ENCODE measurements at regions not wholly inside any gene's neighbourhood (a gene's known extent, or its start where the extent isn't known, plus 50 kb on each side); places are given as distances from the start of the nearest gene placed in this dataset.
"Not testable (repeated sequence)": the region's sequence is repeated elsewhere in the genome, so short reads cannot be mapped to it uniquely, and the experiment has no call there.

- no peaks in the 10 kb centered on the region for H3K4me1 Mint-ChIP-seq (ENCODE audit: low read depth in 2 of 2)
- H3K27me3 Mint-ChIP-seq: peaks cover 18 to 38% of the 10 kb centered on the region in 2 donors
- no peak overlapping the region for H3K27ac Mint-ChIP-seq
- DNase-seq (ENCODE audit: low spot score) (no peak), ATAC-seq (no peak)
- no peak overlapping the region for H3K4me3 Mint-ChIP-seq
- H3K9me3 Mint-ChIP-seq: no peaks in the 10 kb centered on the region
- H3K36me3 Mint-ChIP-seq: no peaks in the 10 kb centered on the region
Observed at GRCh38 chr6:6474170-6474920, 114.2 kb upstream of the LY86 start.

- no peaks in the 10 kb centered on the region for H3K4me1 Mint-ChIP-seq (ENCODE audit: low read depth in 2 of 2)
- no peak for ATAC-seq
- H3K36me3 Mint-ChIP-seq: no peaks in the 10 kb centered on the region
- no peaks in the 10 kb centered on the region for H3K9me3 Mint-ChIP-seq
- DNase-seq (ENCODE audit: low spot score): no peak
- H3K27ac Mint-ChIP-seq: no peak overlapping the region
- H3K27me3 Mint-ChIP-seq: peaks cover 38 to 69% of the 10 kb centered on the region in 2 donors
- no peak overlapping the region for H3K4me3 Mint-ChIP-seq
Observed at GRCh38 chr6:6479785-6480184, 108.7 kb upstream of the LY86 start.

- no peaks in the 10 kb centered on the region for H3K9me3 Mint-ChIP-seq
- ATAC-seq: no peak
- H3K27me3 Mint-ChIP-seq: peaks cover 38 to 67% of the 10 kb centered on the region in 2 donors
- no peaks in the 10 kb centered on the region for H3K4me1 Mint-ChIP-seq (ENCODE audit: low read depth in 2 of 2)
- no peak overlapping the region for H3K4me3 Mint-ChIP-seq
- no peak for DNase-seq (ENCODE audit: low spot score)
- H3K36me3 Mint-ChIP-seq: no peaks in the 10 kb centered on the region
- no peak overlapping the region for H3K27ac Mint-ChIP-seq
Observed at GRCh38 chr6:6482256-6482655, 106.3 kb upstream of the LY86 start.

GRCh38 chr6:6483168-6483567, 105.4 kb upstream of the LY86 start:
- Mint-ChIP-seq H3K27me3 (peaks cover 35 to 58% of the 10 kb centered on the region in 2 donors), H3K36me3 (no peaks in the 10 kb centered on the region), H3K9me3 (no peaks in the 10 kb centered on the region), H3K4me1 (ENCODE audit: low read depth in 2 of 2) (no peaks in the 10 kb centered on the region), H3K4me3 (no peak overlapping the region), H3K27ac (no peak overlapping the region)
- DNase-seq (ENCODE audit: low spot score): no peak
- ATAC-seq: no peak

GRCh38 chr6:6483733-6484132, 104.8 kb upstream of the LY86 start:
- no peak overlapping the region for H3K27ac Mint-ChIP-seq
- H3K27me3 Mint-ChIP-seq: peaks cover 32 to 52% of the 10 kb centered on the region in 2 donors
- no peaks in the 10 kb centered on the region for H3K36me3 Mint-ChIP-seq
- no peaks in the 10 kb centered on the region for H3K4me1 Mint-ChIP-seq (ENCODE audit: low read depth in 2 of 2)
- no peak for ATAC-seq
- H3K9me3 Mint-ChIP-seq: no peaks in the 10 kb centered on the region
- no peak overlapping the region for H3K4me3 Mint-ChIP-seq
- no peak for DNase-seq (ENCODE audit: low spot score)

GRCh38 chr6:6484681-6485080, 103.8 kb upstream of the LY86 start:
- no peaks in the 10 kb centered on the region for H3K36me3 Mint-ChIP-seq
- ATAC-seq: no peak
- no peak overlapping the region for H3K27ac Mint-ChIP-seq
- peaks cover 27 to 45% of the 10 kb centered on the region in 2 donors for H3K27me3 Mint-ChIP-seq
- H3K4me3 Mint-ChIP-seq: no peak overlapping the region
- no peak for DNase-seq (ENCODE audit: low spot score)
- no peaks in the 10 kb centered on the region for H3K4me1 Mint-ChIP-seq (ENCODE audit: low read depth in 2 of 2)
- H3K9me3 Mint-ChIP-seq: no peaks in the 10 kb centered on the region

GRCh38 chr6:6486595-6486994, 101.9 kb upstream of the LY86 start:
- Mint-ChIP-seq H3K36me3 (no peaks in the 10 kb centered on the region), H3K4me1 (ENCODE audit: low read depth in 2 of 2) (no peaks in the 10 kb centered on the region), H3K27ac (no peak overlapping the region), H3K9me3 (no peaks in the 10 kb centered on the region), H3K4me3 (no peak overlapping the region), H3K27me3 (peaks cover 16 to 30% of the 10 kb centered on the region in 2 donors)
- DNase-seq (ENCODE audit: low spot score): no peak
- no peak for ATAC-seq

GRCh38 chr6:6491761-6492160, 96.8 kb upstream of the LY86 start:
- no peak overlapping the region for H3K4me3 Mint-ChIP-seq
- H3K9me3 Mint-ChIP-seq: no peaks in the 10 kb centered on the region
- peaks cover 11 to 13% of the 10 kb centered on the region in 2 donors for H3K4me1 Mint-ChIP-seq (ENCODE audit: low read depth in 2 of 2)
- H3K36me3 Mint-ChIP-seq: no peaks in the 10 kb centered on the region
- no peak for DNase-seq (ENCODE audit: low spot score)
- no peak for ATAC-seq
- H3K27me3 Mint-ChIP-seq: peaks cover 0 to 6% of the 10 kb centered on the region in 2 donors
- no peak overlapping the region for H3K27ac Mint-ChIP-seq

- DNase-seq (ENCODE audit: low spot score): no peak
- no peak for ATAC-seq
- H3K9me3 Mint-ChIP-seq: no peaks in the 10 kb centered on the region
- no peaks in the 10 kb centered on the region for H3K36me3 Mint-ChIP-seq
- peaks cover 0 to 6% of the 10 kb centered on the region in 2 donors for H3K27me3 Mint-ChIP-seq
- H3K4me1 Mint-ChIP-seq (ENCODE audit: low read depth in 2 of 2): peaks cover 11 to 13% of the 10 kb centered on the region in 2 donors
- no peak overlapping the region for H3K4me3 Mint-ChIP-seq
- H3K27ac Mint-ChIP-seq: no peak overlapping the region
Observed at GRCh38 chr6:6492675-6493074, 95.8 kb upstream of the LY86 start.

GRCh38 chr6:6494139-6494538, 94.4 kb upstream of the LY86 start:
- H3K9me3 Mint-ChIP-seq; H3K36me3 Mint-ChIP-seq; H3K27me3 Mint-ChIP-seq; H3K4me3 Mint-ChIP-seq; DNase-seq (ENCODE audit: low spot score); ATAC-seq: not testable (repeated sequence)
- Mint-ChIP-seq H3K4me1 (ENCODE audit: low read depth in 2 of 2) (peaks cover 11 to 13% of the 10 kb centered on the region in 2 donors), H3K27ac (peak overlapping the region in 1 of 2 donors; percentile 22)

- Mint-ChIP-seq H3K9me3 (no peaks in the 10 kb centered on the region), H3K4me3 (peak overlapping the region; percentile 11), H3K36me3 (no peaks in the 10 kb centered on the region), H3K27ac (peak overlapping the region in 1 of 2 donors; percentile 22), H3K27me3 (peaks cover 8 to 10% of the 10 kb centered on the region in 2 donors), H3K4me1 (ENCODE audit: low read depth in 2 of 2) (peaks cover 11 to 13% of the 10 kb centered on the region in 2 donors)
- ATAC-seq: peak in 1 of 2 donors; percentile 48
- no peak for DNase-seq (ENCODE audit: low spot score)
Observed at GRCh38 chr6:6494677-6495076, 93.8 kb upstream of the LY86 start.

GRCh38 chr6:6495851-6496250, 92.7 kb upstream of the LY86 start:
- peaks cover 11 to 17% of the 10 kb centered on the region in 2 donors for H3K27me3 Mint-ChIP-seq

GRCh38 chr6:6497541-6497940, 91.0 kb upstream of the LY86 start:
- H3K9me3 Mint-ChIP-seq: no peaks in the 10 kb centered on the region
- ATAC-seq (no peak), DNase-seq (ENCODE audit: low spot score) (no peak)
- no peak overlapping the region for H3K4me3 Mint-ChIP-seq
- peaks cover 20 to 32% of the 10 kb centered on the region in 2 donors for H3K27me3 Mint-ChIP-seq
- peaks cover 11% of the 10 kb centered on the region in 2 donors for H3K4me1 Mint-ChIP-seq (ENCODE audit: low read depth in 2 of 2)
- H3K27ac Mint-ChIP-seq: no peak overlapping the region
- H3K36me3 Mint-ChIP-seq: no peaks in the 10 kb centered on the region

More at GRCh38 chr6:6495851-6496250, 92.7 kb upstream of the LY86 start:
- H3K9me3 Mint-ChIP-seq: no peaks in the 10 kb centered on the region
- ATAC-seq (no peak), DNase-seq (ENCODE audit: low spot score) (no peak)
- peaks cover 11 to 13% of the 10 kb centered on the region in 2 donors for H3K4me1 Mint-ChIP-seq (ENCODE audit: low read depth in 2 of 2)
- no peaks in the 10 kb centered on the region for H3K36me3 Mint-ChIP-seq
- no peak overlapping the region for H3K4me3 Mint-ChIP-seq
- no peak overlapping the region for H3K27ac Mint-ChIP-seq

- Mint-ChIP-seq H3K4me3 (no peak overlapping the region), H3K27ac (no peak overlapping the region), H3K36me3 (no peaks in the 10 kb centered on the region), H3K4me1 (ENCODE audit: low read depth in 2 of 2) (peaks cover 7 to 11% of the 10 kb centered on the region in 2 donors), H3K9me3 (no peaks in the 10 kb centered on the region), H3K27me3 (peaks cover 21 to 36% of the 10 kb centered on the region in 2 donors)
- no peak for DNase-seq (ENCODE audit: low spot score)
- no peak for ATAC-seq
Observed at GRCh38 chr6:6497976-6498375, 90.5 kb upstream of the LY86 start.

Data from natural killer cell treated with Interleukin-12 subunit alpha and Interleukin-12 subunit beta and Interleukin-15 and Interleukin-18, amount 100 ng/mL, for 72 hours (primary cell).